HUES6 (cell line): ENCODE measurements at regions not wholly inside any gene's neighbourhood (a gene's known extent, or its start where the extent isn't known, plus 50 kb on each side); places are given as distances from the start of the nearest gene placed in this dataset.
"Not testable (repeated sequence)": the region's sequence is repeated elsewhere in the genome, so short reads cannot be mapped to it uniquely, and the experiment has no call there.

Source experiments
- H3K27ac ChIP-seq: 2 replicates; pipeline ENCODE4 v1.7.0; 2013; ENCODE audit warnings: low read depth, mild to moderate bottlenecking, low read length, inconsistent platforms
- H3K27me3 ChIP-seq: 2 replicates; pipeline ENCODE4 v1.6.1; 2013; ENCODE audit warnings: low read length; ENCODE audit not compliant: control insufficient read depth, insufficient read depth
- H3K36me3 ChIP-seq: 2 replicates; pipeline ENCODE4 v1.6.1; 2013; ENCODE audit warnings: low read length; ENCODE audit not compliant: control insufficient read depth, insufficient read depth
- H3K4me1 ChIP-seq: 2 replicates; pipeline ENCODE4 v1.6.1; 2013; ENCODE audit warnings: low read length; ENCODE audit not compliant: control insufficient read depth, insufficient read depth
- H3K4me3 ChIP-seq: 2 replicates; pipeline ENCODE4 v1.5.1; 2013; ENCODE audit warnings: low read depth, low read length
- H3K9ac ChIP-seq: one replicate; pipeline ENCODE4 v1.6.1; 2013; ENCODE audit warnings: mild to moderate bottlenecking, low read length
- H3K9me3 ChIP-seq: 2 replicates; pipeline ENCODE4 v1.6.1; 2013; ENCODE audit warnings: low read depth, low read length; ENCODE audit not compliant: control insufficient read depth, insufficient read depth

GRCh38 chr4:137740141-137740540 lies 207.8 kb upstream of the PCDH18 start:
- Histone ChIP-seq H3K27me3 (no peaks in the 10 kb centered on the region), H3K36me3 (no peaks in the 10 kb centered on the region), H3K9me3 (no peaks in the 10 kb centered on the region), H3K9ac (no peak overlapping the region), H3K4me3 (no peak overlapping the region), H3K4me1 (no peaks in the 10 kb centered on the region), H3K27ac (no peak overlapping the region)

- Histone ChIP-seq H3K27me3 (no peaks in the 10 kb centered on the region), H3K4me3 (no peak overlapping the region), H3K36me3 (no peaks in the 10 kb centered on the region), H3K9me3 (no peaks in the 10 kb centered on the region), H3K4me1 (no peaks in the 10 kb centered on the region), H3K9ac (no peak overlapping the region), H3K27ac (no peak overlapping the region)
These were observed 207.1 kb upstream of the PCDH18 start for GRCh38 chr4:137739391-137739790.

GRCh38 chr4:137738375-137738990 lies 206.2 kb upstream of the PCDH18 start:
- Histone ChIP-seq H3K4me3 (no peak overlapping the region), H3K4me1 (no peaks in the 10 kb centered on the region), H3K27ac (no peak overlapping the region), H3K27me3 (no peaks in the 10 kb centered on the region), H3K9ac (no peak overlapping the region), H3K36me3 (no peaks in the 10 kb centered on the region), H3K9me3 (no peaks in the 10 kb centered on the region)

- H3K4me3 ChIP-seq, result no peak overlapping the region
These were observed 203.3 kb upstream of the PCDH18 start for GRCh38 chr4:137735561-137736104.

GRCh38 chr4:137733174-137734141 lies 201.2 kb upstream of the PCDH18 start:
- H3K9ac ChIP-seq, H3K27ac ChIP-seq, H3K27me3 ChIP-seq, H3K4me3 ChIP-seq, H3K4me1 ChIP-seq, H3K9me3 ChIP-seq, H3K36me3 ChIP-seq: not testable (repeated sequence)

More at GRCh38 chr4:137735561-137736104, 203.3 kb upstream of the PCDH18 start:
- no peaks in the 10 kb centered on the region for H3K9me3 ChIP-seq
- H3K4me1 ChIP-seq, result no peaks in the 10 kb centered on the region
- H3K27me3 ChIP-seq, result no peaks in the 10 kb centered on the region
- H3K9ac ChIP-seq, result no peak overlapping the region
- H3K27ac ChIP-seq, result no peak overlapping the region
- H3K36me3 ChIP-seq, result no peaks in the 10 kb centered on the region

- no peak overlapping the region for H3K27ac ChIP-seq
- H3K27me3 ChIP-seq, result no peaks in the 10 kb centered on the region
These were observed 190.6 kb upstream of the PCDH18 start for GRCh38 chr4:137722910-137723309.

GRCh38 chr4:137711502-137711901 lies 179.2 kb upstream of the PCDH18 start:
- no peaks in the 10 kb centered on the region for H3K36me3 ChIP-seq
- no peaks in the 10 kb centered on the region for H3K27me3 ChIP-seq
- no peak overlapping the region for H3K9ac ChIP-seq
- H3K4me1 ChIP-seq, result 0 out of 2 replicates have a peak, but pooled peaks cover 3% of the 10 kb centered on the region
- H3K9me3 ChIP-seq, result peaks cover 5% of the 10 kb centered on the region; the same call in 1 of the 2 replicates
- H3K27ac ChIP-seq, result no peak overlapping the region
- no peak overlapping the region for H3K4me3 ChIP-seq

More at GRCh38 chr4:137722910-137723309, 190.6 kb upstream of the PCDH18 start:
- Histone ChIP-seq H3K36me3 (no peaks in the 10 kb centered on the region), H3K4me3 (no peak overlapping the region), H3K4me1 (no peaks in the 10 kb centered on the region), H3K9ac (no peak overlapping the region), H3K9me3 (peaks cover 8% of the 10 kb centered on the region; the same call in 1 of the 2 replicates)

GRCh38 chr4:137707626-137708025 lies 175.3 kb upstream of the PCDH18 start:
- H3K9me3 ChIP-seq, result peaks cover 3% of the 10 kb centered on the region; the same call in 1 of the 2 replicates
- H3K27ac ChIP-seq, result no peak overlapping the region
- no peaks in the 10 kb centered on the region for H3K36me3 ChIP-seq
- H3K9ac ChIP-seq, result no peak overlapping the region
- H3K4me1 ChIP-seq, result 0 out of 2 replicates have a peak, but pooled peaks cover 3% of the 10 kb centered on the region
- no peaks in the 10 kb centered on the region for H3K27me3 ChIP-seq
- H3K4me3 ChIP-seq, result no peak overlapping the region

GRCh38 chr4:137707102-137707620 lies 174.9 kb upstream of the PCDH18 start:
- H3K4me3 ChIP-seq, result no peak overlapping the region
- 0 out of 2 replicates have a peak, but pooled peaks cover 3% of the 10 kb centered on the region for H3K4me1 ChIP-seq
- H3K9me3 ChIP-seq, result peaks cover 3% of the 10 kb centered on the region; the same call in 1 of the 2 replicates
- no peak overlapping the region for H3K9ac ChIP-seq
- H3K36me3 ChIP-seq, result no peaks in the 10 kb centered on the region
- no peaks in the 10 kb centered on the region for H3K27me3 ChIP-seq
- H3K27ac ChIP-seq, result no peak overlapping the region

GRCh38 chr4:137705171-137705783 lies 173.0 kb upstream of the PCDH18 start:
- Histone ChIP-seq H3K9ac (no peak overlapping the region), H3K27ac (no peak overlapping the region), H3K9me3 (no peaks in the 10 kb centered on the region; the same call in 1 of the 2 replicates), H3K27me3 (no peaks in the 10 kb centered on the region), H3K36me3 (no peaks in the 10 kb centered on the region), H3K4me3 (no peak overlapping the region), H3K4me1 (no peaks in the 10 kb centered on the region)
